BJ (cell line): ENCODE measurements at regions not wholly inside any gene's neighbourhood (a gene's known extent, or its start where the extent isn't known, plus 50 kb on each side); places are given as distances from the start of the nearest gene placed in this dataset.

Experiments
- CTCF ChIA-PET: fragments of 350-600 bp; formaldehyde crosslinking; extraction: SDS; loops from one replicate; lab custom pipeline; 2021; ENCODE audit warnings: antibody characterized with exemption, inconsistent platforms; lab: Yijun Ruan, JAX
- POLR2A ChIA-PET: fragments of 300-600 bp; sonication (Branson Sonifier 250); formaldehyde crosslinking; extraction: SDS; loops from one replicate; lab custom pipeline; 2021; ENCODE audit warnings: antibody characterized with exemption; lab: Charles Lee
- DNase-seq: peaks from one replicate; pipeline ENCODE4 v3.0.0-alpha.2; 2011; ENCODE audit warnings: low read depth
- H3K27me3 ChIP-seq: 2 replicates; pipeline ENCODE4 v1.6.0; 2011; ENCODE audit warnings: low read length; ENCODE audit not compliant: control insufficient read depth, insufficient read depth
- H3K36me3 ChIP-seq: 2 replicates; pipeline ENCODE4 v1.5.1; 2011; ENCODE audit warnings: low read length; ENCODE audit not compliant: control insufficient read depth, insufficient read depth
- H3K4me3 ChIP-seq: 2 replicates; pipeline ENCODE4 v1.5.1; 2011; ENCODE audit warnings: low read depth, mild to moderate bottlenecking, control low read depth, low read length
- CTCF ChIP-seq: IDR thresholded peaks from 2 replicates; pipeline ENCODE4 v1.5.1; 2011; ENCODE audit warnings: low read depth, mild to moderate bottlenecking, control low read depth, inconsistent platforms, low read length, moderate library complexity; ENCODE audit not compliant: insufficient read depth

GRCh38 chr1:67557696-67558448 is 127.1 kb upstream of the GADD45A start:
- no peaks in the 10 kb centered on the region for H3K36me3 ChIP-seq
- TF ChIP-seq CTCF = no peak
- H3K27me3 ChIP-seq = no peaks in the 10 kb centered on the region
- no peak overlapping the region for H3K4me3 ChIP-seq
- ChIA-PET POLR2A (no interaction called here), CTCF (interaction anchor here (0.9 to 7.8 kb wide), 6 partner anchors 13 to 210 kb away, joined by 3 to 93 read pairs (median 28); no protein-coding TSS in a partner anchor)
- DNase-seq = no peak

- CTCF ChIA-PET = interaction anchor here (0.9 to 7.8 kb wide), 6 partner anchors 13 to 209 kb away, joined by 3 to 93 read pairs (median 28); no protein-coding TSS in a partner anchor
- POLR2A ChIA-PET = no interaction called here
- H3K36me3 ChIP-seq = no peaks in the 10 kb centered on the region
- DNase-seq = no peak
- H3K27me3 ChIP-seq = no peaks in the 10 kb centered on the region
- TF ChIP-seq CTCF = no peak
- no peak overlapping the region; the same call in 1 of the 2 replicates for H3K4me3 ChIP-seq
Observed at GRCh38 chr1:67558449-67559193, 126.4 kb upstream of the GADD45A start.

GRCh38 chr1:67559222-67559700 is 125.7 kb upstream of the GADD45A start:
- TF ChIP-seq CTCF = no peak
- ChIA-PET POLR2A (no interaction called here), CTCF (interaction anchor here (1.2 to 7.8 kb wide), 5 partner anchors 12 to 206 kb away, joined by 6 to 93 read pairs (median 31); no protein-coding TSS in a partner anchor)
- DNase-seq = peak; percentile 51
- Histone ChIP-seq H3K27me3 (no peaks in the 10 kb centered on the region), H3K4me3 (peak overlapping the region; percentile 20), H3K36me3 (no peaks in the 10 kb centered on the region)

GRCh38 chr1:67560580-67561255 is 124.3 kb upstream of the GADD45A start:
- no peak overlapping the region for H3K4me3 ChIP-seq
- TF ChIP-seq CTCF = no peak
- DNase-seq = no peak
- H3K27me3 ChIP-seq = no peaks in the 10 kb centered on the region
- CTCF ChIA-PET = interaction anchor here (0.6 to 7.8 kb wide), 22 partner anchors 9 to 211 kb away, joined by 3 to 93 read pairs (median 8); partner anchors contain the start of gene GADD45A
- no peaks in the 10 kb centered on the region for H3K36me3 ChIP-seq
- POLR2A ChIA-PET = no interaction called here
